HG03280 (cell line): ENCODE measurements at regions not wholly inside any gene's neighbourhood (a gene's known extent, or its start where the extent isn't known, plus 50 kb on each side); places are given as distances from the start of the nearest gene placed in this dataset.
"Not testable (repeated sequence)": the region's sequence is repeated elsewhere in the genome, so short reads cannot be mapped to it uniquely, and the experiment has no call there.

Source experiments
- ATAC-seq: cut with Tn5 transposase; IDR thresholded peaks from one replicate; pipeline ENCODE4 v1.9.1; 2021; ENCODE audit warnings: mild to moderate bottlenecking, moderate library complexity; ENCODE audit not compliant: unreplicated experiment

DNA sequence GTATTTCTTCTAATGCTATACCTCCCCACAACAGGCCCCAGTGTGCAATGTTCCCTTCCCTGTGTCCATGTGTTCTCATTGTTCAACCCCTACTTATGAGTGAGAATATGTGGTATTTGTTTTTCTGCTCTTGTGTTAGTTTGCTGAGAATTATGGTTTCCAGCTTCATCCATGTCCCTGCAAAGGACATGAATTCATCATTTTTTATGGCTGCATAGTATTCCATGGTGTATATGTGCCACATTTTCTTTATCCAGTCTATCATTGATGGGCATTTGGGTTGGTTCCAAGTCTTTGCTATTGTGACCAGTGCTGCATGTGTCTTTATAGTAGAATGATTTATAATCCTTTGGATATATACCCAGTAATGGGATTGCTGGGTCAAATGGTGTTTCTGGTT, 95.7 kb upstream of the HEY2 start:
- ATAC-seq, result not testable (repeated sequence)

DNA sequence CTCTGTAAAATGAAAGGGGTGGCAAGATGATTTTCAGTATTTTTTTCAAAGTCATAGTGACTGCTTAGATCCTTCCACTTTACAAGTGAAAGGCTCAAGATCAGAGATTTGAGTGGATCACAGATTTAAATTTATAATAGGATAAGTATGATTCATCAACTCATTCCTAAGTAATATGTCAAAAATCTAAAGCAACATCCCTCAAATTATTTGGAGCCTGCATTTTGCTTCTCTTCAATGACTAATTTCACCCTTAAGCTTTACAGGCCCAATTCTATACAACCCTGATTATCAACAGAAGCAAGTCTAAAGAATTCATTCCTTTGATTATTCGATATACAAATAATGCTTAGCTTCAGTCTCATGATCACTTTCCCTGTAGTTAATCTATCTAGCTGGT, 93.9 kb upstream of the HEY2 start:
- ATAC-seq, result no peak

GRCh38 chr6:125656287-125656870, 93.1 kb upstream of the HEY2 start:
- ATAC-seq, result no peak

GRCh38 chr6:125658136-125658535, 91.3 kb upstream of the HEY2 start:
- ATAC-seq, result no peak

DNA sequence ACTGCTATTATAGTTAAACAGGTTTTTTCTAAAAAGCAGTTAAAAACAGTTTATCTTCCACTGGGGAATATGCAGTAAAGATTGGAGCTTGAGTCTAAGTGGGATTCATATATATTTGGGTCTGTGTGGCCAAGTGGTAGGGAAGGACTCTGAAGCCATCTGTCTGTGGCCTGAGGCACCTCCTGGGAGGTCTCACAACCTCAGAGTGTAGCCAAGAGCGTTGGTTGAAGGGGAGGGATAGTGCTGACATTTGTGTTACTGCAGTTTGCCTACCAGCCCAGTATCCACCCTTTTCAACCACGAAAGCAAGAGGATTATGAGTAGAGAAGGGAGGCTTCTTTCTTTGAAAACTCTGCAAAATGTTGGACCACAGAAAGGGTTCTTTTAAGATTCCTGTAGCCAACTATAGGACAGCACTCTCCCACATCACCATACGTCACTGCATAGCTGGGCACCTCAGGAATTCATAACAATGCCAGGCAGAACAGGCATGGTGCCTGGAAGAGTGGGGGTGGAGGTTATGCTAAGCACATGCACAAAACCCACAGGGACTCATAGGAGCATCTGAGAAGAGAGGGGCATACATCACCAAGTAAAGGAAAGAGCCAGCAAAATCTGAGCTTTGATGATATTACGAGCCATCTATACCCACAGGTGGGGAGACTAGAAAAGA, 90.5 kb upstream of the HEY2 start:
- no peak for ATAC-seq

GRCh38 chr6:125659887-125660286, 89.5 kb upstream of the HEY2 start:
- no peak for ATAC-seq

DNA sequence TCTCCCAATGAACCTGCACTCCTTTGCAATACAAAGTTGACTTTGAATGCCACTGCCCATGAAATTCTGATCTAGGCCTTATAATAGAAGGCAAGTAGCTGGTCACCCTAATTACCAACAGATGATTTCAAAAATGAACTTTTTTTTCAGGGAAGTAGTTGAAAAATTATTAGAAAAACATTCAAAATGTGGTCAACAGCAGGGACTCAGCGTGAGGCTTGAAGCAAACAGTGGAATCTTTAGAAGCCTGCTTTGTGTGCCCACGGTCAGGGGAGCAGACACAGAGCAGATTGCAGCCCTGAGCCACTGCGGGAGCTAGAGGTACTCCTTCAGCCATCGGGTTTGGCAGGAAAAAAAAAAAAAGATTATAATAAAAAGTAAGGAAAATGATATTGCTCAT, 87.1 kb upstream of the HEY2 start:
- no peak for ATAC-seq

- no peak for ATAC-seq
Measured at GRCh38 chr6:125665295-125665814, 84.1 kb upstream of the HEY2 start.

- ATAC-seq, result no peak
Measured at GRCh38 chr6:125667326-125667725, 82.1 kb upstream of the HEY2 start.

DNA sequence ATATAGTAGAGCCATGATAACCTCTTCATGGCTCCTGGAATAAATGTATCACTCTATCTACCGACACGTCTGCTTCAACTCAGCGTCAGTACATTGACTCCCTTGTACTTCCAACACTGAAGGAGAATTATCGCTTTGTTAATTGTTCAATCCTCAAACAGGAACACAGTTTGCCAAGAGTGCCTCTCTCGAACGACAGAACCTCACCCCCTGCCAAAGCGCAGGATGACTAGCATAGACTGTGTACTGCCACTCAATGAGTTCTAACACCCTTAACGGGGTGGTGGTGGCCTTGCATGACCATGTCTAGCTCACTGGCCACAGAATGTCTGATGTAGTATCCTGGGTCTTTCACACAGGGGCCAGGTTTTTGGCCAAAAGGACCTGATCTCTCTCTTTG, 81.4 kb upstream of the HEY2 start:
- ATAC-seq, result no peak

DNA sequence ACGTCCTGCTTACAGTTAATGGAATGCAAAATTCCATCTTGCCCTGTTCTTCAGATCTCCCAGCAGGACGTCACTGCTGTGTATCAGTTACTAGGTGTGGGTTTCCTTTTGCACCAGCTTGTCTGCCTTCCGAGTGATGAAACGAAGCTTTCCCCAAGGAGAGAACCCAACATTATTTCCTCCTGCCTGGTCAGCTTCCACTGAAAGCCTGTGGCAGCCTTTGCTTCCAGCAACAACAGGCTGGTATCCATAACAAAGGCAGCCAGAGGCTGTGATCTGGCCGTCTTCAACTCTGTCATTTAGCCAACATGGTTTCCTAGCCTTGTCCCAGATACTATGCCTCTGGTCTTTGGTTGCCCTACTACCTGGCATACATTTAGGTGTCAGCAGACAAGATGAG, 78.9 kb upstream of the HEY2 start:
- no peak for ATAC-seq

DNA sequence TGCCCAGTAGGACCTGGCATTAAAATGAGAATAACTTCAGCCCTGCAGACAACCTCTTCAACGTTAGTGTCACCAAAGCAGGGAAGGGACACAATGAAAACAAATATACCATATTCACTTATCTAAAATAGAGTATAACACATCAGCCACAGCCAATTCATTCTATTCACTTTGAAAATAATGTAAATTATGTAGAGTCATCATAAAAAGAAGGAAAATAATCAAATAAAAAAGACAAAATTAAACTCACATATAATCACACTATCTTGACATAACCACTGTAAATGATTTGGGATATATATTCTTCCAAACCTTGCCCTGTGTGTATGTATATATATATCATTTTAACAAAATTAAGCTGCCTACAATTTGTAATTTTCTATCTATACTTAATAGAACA, 78.1 kb upstream of the HEY2 start:
- no peak for ATAC-seq

- ATAC-seq, result no peak
Measured at GRCh38 chr6:125674230-125674629, 75.2 kb upstream of the HEY2 start.

GRCh38 chr6:125678601-125679000, 70.8 kb upstream of the HEY2 start:
- no peak for ATAC-seq

DNA sequence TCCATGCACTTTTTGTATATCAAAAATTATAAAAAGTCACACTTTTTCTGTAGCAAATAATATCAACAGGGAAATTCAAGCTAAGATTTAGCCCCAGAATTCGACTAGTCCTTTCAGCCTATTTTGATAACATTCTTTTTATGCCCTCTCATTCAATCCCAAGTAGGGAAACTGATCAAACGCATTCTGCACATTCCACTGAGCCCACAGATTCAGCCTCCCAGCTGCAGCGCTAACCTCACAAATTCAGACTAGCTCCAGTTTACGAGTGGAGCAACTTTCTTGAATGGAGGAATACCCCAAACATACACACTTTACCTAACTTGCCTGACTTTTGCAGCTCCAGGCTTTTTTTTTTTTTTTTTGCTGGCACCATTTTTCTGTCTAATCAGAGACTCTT, 70.3 kb upstream of the HEY2 start:
- ATAC-seq, result no peak

DNA sequence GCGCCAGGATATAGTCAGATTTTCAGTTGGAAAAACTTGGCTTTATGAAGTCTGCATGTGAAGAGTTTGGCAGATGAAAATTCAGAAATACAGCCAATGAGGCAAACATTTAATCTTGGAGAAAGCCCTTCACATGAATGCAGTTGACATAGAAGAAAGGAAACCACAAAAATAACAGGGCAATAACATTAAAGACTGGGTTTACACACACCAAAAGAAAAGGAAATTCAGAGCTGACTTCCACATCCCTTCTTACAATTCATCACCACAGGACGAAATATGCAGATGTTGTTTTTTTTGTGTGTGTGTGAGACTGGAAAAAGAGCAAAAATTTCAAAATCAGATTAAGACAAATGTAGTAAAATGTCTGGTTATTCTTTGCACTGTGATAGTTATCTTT, 69.8 kb upstream of the HEY2 start:
- no peak for ATAC-seq

- no peak for ATAC-seq
Measured at GRCh38 chr6:125682939-125683338, 66.5 kb upstream of the HEY2 start.

DNA sequence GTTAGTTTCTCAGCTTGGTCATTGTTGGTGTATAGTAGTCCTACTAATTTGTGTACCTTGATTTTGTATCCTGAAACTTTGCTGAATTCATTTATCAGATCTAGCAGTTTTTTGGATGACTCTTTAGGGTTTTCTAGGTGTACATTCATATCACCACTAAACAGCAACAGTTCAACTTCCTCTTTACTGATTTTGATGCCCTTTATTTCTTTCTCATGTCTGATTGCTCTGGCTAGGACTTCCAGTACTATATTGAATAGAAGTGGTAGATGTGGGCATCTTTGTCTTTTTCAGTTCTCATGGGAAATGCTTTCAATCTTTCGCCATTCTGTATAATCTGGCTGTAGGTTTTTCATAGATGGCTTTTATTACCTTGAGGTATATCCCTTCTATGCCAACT, 61.3 kb upstream of the HEY2 start:
- no peak for ATAC-seq

- no peak for ATAC-seq
Measured at GRCh38 chr6:125693480-125693879, 56.0 kb upstream of the HEY2 start.

DNA sequence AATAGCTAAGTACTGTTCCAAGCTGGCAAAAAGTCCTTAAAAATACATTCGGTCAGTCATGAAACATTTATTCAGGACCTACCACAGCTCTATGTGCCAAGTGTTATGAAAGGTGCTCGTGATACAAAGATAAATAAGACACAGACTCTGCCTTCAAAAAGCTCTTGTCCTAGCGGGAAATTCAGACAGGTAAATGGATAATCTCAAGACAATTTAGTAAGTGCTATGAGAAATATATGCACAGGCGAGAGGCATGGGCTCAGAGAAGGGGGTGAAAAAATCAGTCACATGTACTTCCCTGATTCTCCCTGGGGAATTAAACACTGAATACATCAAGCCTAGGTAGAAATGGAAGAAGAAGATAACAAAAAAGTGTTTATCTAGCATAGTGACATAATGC, 49.8 kb upstream of the HEY2 start:
- no peak for ATAC-seq
